ENCODE measurements at regions not wholly inside any gene's neighbourhood (a gene's known extent, or its start where the extent isn't known, plus 50 kb on each side); places are given as distances from the start of the nearest gene placed in this dataset.
A peak's percentile ranks its signal among the peaks of the same experiment; 100 is the strongest.

DNA sequence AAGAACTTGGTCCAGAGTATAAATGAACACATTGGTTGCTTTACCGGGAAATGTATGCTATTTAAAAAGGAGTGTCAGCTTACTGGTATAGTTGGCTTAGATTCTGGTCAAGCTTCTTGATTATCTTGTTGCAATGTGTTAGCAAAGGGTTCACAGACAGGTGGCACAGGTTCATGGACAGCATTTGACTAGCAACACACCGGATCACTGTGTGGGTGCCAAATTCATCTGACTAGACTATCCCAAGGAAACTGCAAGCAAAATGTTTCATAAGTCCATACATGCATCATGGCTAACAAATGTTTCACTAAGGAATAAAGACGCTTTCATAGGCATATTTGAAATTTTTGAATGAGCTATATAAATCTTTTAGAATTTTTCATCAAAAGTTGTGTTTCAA lies 274.1 kb downstream of the PLK2 start:
- CTCF ChIA-PET: no interaction called here
- H3K4me3 ChIP-seq (ENCODE audit: low read length): no peak overlapping the region
- H3K4me1 ChIP-seq (ENCODE audit: insufficient read depth, low read length): peaks cover 91% of the 10 kb centered on the region
- H3K9me2 ChIP-seq (replicated peaks; ENCODE audit: low read length): no peaks in the 10 kb centered on the region
- no peaks in the 10 kb centered on the region for H4K20me1 ChIP-seq (ENCODE audit: low read length)
- H3F3A ChIP-seq (ENCODE audit: low read length, unreplicated experiment): no peaks in the 10 kb centered on the region
- no peaks in the 10 kb centered on the region for H3K27me3 ChIP-seq (ENCODE audit: low read length)
- ATAC-seq: no peak
- TF ChIP-seq EZH2 (IDR thresholded peaks at IDR 0.05; ENCODE audit: low read length, unreplicated experiment) (no peak), EZH2phosphoT487 (IDR thresholded peaks at IDR 0.05; ENCODE audit: borderline replicate concordance, low read length) (no peak)
- TF ChIP-seq, protein P1, sequence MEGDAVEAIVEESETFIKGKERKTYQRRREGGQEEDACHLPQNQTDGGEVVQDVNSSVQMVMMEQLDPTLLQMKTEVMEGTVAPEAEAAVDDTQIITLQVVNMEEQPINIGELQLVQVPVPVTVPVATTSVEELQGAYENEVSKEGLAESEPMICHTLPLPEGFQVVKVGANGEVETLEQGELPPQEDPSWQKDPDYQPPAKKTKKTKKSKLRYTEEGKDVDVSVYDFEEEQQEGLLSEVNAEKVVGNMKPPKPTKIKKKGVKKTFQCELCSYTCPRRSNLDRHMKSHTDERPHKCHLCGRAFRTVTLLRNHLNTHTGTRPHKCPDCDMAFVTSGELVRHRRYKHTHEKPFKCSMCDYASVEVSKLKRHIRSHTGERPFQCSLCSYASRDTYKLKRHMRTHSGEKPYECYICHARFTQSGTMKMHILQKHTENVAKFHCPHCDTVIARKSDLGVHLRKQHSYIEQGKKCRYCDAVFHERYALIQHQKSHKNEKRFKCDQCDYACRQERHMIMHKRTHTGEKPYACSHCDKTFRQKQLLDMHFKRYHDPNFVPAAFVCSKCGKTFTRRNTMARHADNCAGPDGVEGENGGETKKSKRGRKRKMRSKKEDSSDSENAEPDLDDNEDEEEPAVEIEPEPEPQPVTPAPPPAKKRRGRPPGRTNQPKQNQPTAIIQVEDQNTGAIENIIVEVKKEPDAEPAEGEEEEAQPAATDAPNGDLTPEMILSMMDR (conservative IDR thresholded peaks at IDR 0.05; ENCODE audit: low read depth, low read length): no peak
- H3K79me2 ChIP-seq (ENCODE audit: low read length): no peaks in the 10 kb centered on the region
- POLR2A ChIA-PET (ENCODE audit: unreplicated experiment): no interaction called here
- peak overlapping the region; percentile 37; the same call in 1 of the 2 replicates for H3K9ac ChIP-seq (ENCODE audit: low read length)
- H2AFZ ChIP-seq (ENCODE audit: low read length): no peak overlapping the region
- H3K36me3 ChIP-seq (ENCODE audit: low read depth, low read length): no peaks in the 10 kb centered on the region
- BruUV-seq (replicated peaks): no TSS peak
- peak; percentile 41 for DNase-seq
- H3K4me2 ChIP-seq (ENCODE audit: low read length): peak overlapping the region; percentile 29; the same call in 1 of the 2 replicates
- peak overlapping the region; percentile 92 for H3K27ac ChIP-seq (ENCODE audit: low read length)
- intact Hi-C loops (cut with micrococcal nuclease): loop anchor here (5.0 to 10.0 kb wide), 4 partner anchors 114 to 411 kb away; no protein-coding TSS in a partner anchor
- H3K9me3 ChIP-seq (ENCODE audit: low read length): no peaks in the 10 kb centered on the region

DNA sequence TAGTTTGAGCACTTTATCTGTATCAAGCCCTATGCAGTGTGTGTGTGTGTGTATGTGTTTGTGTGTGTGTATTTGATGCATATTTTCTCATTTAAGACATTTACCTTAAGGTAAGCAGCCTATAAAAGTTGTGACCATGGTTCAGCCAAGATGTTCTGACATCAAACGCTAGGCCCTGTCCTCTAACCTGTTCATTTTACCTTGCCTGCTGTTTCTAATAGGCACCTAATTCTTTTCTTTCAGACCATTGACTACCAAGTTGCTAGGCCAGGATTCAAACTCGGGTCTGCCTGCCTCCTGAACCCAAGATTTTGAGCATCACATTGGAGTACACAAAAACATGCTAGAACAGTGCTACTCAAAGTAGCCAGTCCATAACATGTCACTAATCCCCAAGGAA lies 274.5 kb downstream of the PLK2 start:
- Histone ChIP-seq H3K9me2 (replicated peaks; ENCODE audit: low read length) (no peaks in the 10 kb centered on the region), H2AFZ (ENCODE audit: low read length) (no peak overlapping the region), H3K27ac (ENCODE audit: low read length) (peak overlapping the region; percentile 92), H3K4me2 (ENCODE audit: low read length) (peak overlapping the region; percentile 29), H3K9me3 (ENCODE audit: low read length) (no peaks in the 10 kb centered on the region), H4K20me1 (ENCODE audit: low read length) (no peaks in the 10 kb centered on the region), H3K4me3 (ENCODE audit: low read length) (no peak overlapping the region), H3K79me2 (ENCODE audit: low read length) (no peaks in the 10 kb centered on the region), H3K4me1 (ENCODE audit: insufficient read depth, low read length) (peaks cover 87% of the 10 kb centered on the region), H3K9ac (ENCODE audit: low read length) (peak overlapping the region; percentile 37), H3K27me3 (ENCODE audit: low read length) (no peaks in the 10 kb centered on the region), H3F3A (ENCODE audit: low read length, unreplicated experiment) (no peaks in the 10 kb centered on the region), H3K36me3 (ENCODE audit: low read depth, low read length) (no peaks in the 10 kb centered on the region)
- intact Hi-C loops (cut with micrococcal nuclease): loop anchor here (5.0 to 10.0 kb wide), 4 partner anchors 113 to 411 kb away; no protein-coding TSS in a partner anchor
- BruUV-seq (replicated peaks): no TSS peak
- CTCF ChIA-PET: no interaction called here
- DNase-seq (no peak), ATAC-seq (no peak)
- TF ChIP-seq, protein P1 (conservative IDR thresholded peaks at IDR 0.05; ENCODE audit: low read depth, low read length): no peak
- TF ChIP-seq EZH2 (IDR thresholded peaks at IDR 0.05; ENCODE audit: low read length, unreplicated experiment) (no peak), EZH2phosphoT487 (IDR thresholded peaks at IDR 0.05; ENCODE audit: borderline replicate concordance, low read length) (no peak)
- POLR2A ChIA-PET (ENCODE audit: unreplicated experiment): no interaction called here

DNA sequence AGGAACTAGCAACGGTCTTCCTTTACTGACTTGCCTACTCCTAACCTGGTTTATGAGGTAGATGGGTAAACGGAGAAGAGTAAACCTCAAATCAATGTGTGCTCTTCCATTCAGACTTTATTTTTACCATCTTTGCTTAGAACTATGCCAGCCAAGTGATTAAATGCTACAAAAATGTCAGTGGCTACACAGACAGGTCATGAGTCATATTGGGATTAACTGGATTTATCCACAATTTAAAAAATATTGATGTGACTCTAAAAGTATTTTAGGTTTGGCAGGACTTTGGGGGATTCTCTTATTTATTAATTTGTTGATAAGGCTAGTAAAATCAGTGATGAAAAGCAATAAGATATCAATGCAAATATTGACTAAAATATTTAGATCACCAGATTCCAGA lies 275.0 kb downstream of the PLK2 start:
- no peaks in the 10 kb centered on the region for H3F3A ChIP-seq (ENCODE audit: low read length, unreplicated experiment)
- H3K9me2 ChIP-seq (replicated peaks; ENCODE audit: low read length): no peaks in the 10 kb centered on the region
- H3K79me2 ChIP-seq (ENCODE audit: low read length): no peaks in the 10 kb centered on the region
- no peak overlapping the region for H2AFZ ChIP-seq (ENCODE audit: low read length)
- H3K4me3 ChIP-seq (ENCODE audit: low read length): no peak overlapping the region
- H3K27me3 ChIP-seq (ENCODE audit: low read length): no peaks in the 10 kb centered on the region
- ChIA-PET CTCF (no interaction called here), POLR2A (ENCODE audit: unreplicated experiment) (no interaction called here)
- ATAC-seq (peak; percentile 40), DNase-seq (peak; percentile 82)
- H3K4me1 ChIP-seq (ENCODE audit: insufficient read depth, low read length): peaks cover 82% of the 10 kb centered on the region
- peak overlapping the region; percentile 61 for H3K4me2 ChIP-seq (ENCODE audit: low read length)
- BruUV-seq (replicated peaks): no TSS peak
- intact Hi-C loops (cut with micrococcal nuclease): loop anchor here (5.0 to 10.0 kb wide), 4 partner anchors 113 to 410 kb away; no protein-coding TSS in a partner anchor
- no peaks in the 10 kb centered on the region for H3K9me3 ChIP-seq (ENCODE audit: low read length)
- H3K36me3 ChIP-seq (ENCODE audit: low read depth, low read length): no peaks in the 10 kb centered on the region
- no peaks in the 10 kb centered on the region for H4K20me1 ChIP-seq (ENCODE audit: low read length)
- H3K27ac ChIP-seq (ENCODE audit: low read length): peak overlapping the region; percentile 92
- TF ChIP-seq EZH2 (IDR thresholded peaks at IDR 0.05; ENCODE audit: low read length, unreplicated experiment): no peak
- no peak for TF ChIP-seq EZH2phosphoT487 (IDR thresholded peaks at IDR 0.05; ENCODE audit: borderline replicate concordance, low read length)
- TF ChIP-seq, protein P1 (conservative IDR thresholded peaks at IDR 0.05; ENCODE audit: low read depth, low read length): no peak
- H3K9ac ChIP-seq (ENCODE audit: low read length): peak overlapping the region; percentile 39

Measured in PC-3 (cell line).